Spleen (tissue), 11 donors: ENCODE measurements at regions not wholly inside any gene's neighbourhood (a gene's known extent, or its start where the extent isn't known, plus 50 kb on each side); places are given as distances from the start of the nearest gene placed in this dataset.
"Not testable (repeated sequence)": the region's sequence is repeated elsewhere in the genome, so short reads cannot be mapped to it uniquely, and the experiment has no call there.

Experiments
- DNase-seq: peaks from one replicate; pipeline ENCODE4 v3.0.0-alpha.2; 2020
- H3K27ac ChIP-seq, 8 donors: fragments of 200-600 bp; sonication (generic) in 7 of 8; 1 replicate in 4 of 8; 2 replicates in 4 of 8; pipeline versions ENCODE4 v1.5.0 to v1.8.0; 2016 to 2021; ENCODE audit warnings: inconsistent platforms in 4 of 8, mild to moderate bottlenecking in 4 of 8, moderate library complexity in 1 of 8
- H3K27me3 ChIP-seq, 7 donors: fragments of 200-600 bp; sonication (generic) in 6 of 7; replicated peaks in 1 of 7; 1 replicate in 4 of 7; 2 replicates in 3 of 7; pipeline versions ENCODE4 v1.5.0 to v1.8.0; 2016 to 2021; ENCODE audit warnings: inconsistent platforms in 3 of 7, mild to moderate bottlenecking in 1 of 7
- H3K36me3 ChIP-seq, 6 donors: fragments of 200-600 bp; sonication (generic) in 5 of 6; 1 replicate in 4 of 6; 2 replicates in 2 of 6; pipeline versions ENCODE4 v1.5.0 to v1.8.0; 2016 to 2021; ENCODE audit warnings: inconsistent platforms in 2 of 6
- H3K4me1 ChIP-seq, 6 donors: fragments of 200-600 bp; sonication (generic) in 5 of 6; 1 replicate in 3 of 6; 2 replicates in 3 of 6; pipeline versions ENCODE4 v1.5.0 to v1.8.0; 2016 to 2021; ENCODE audit warnings: inconsistent platforms in 3 of 6
- H3K4me3 ChIP-seq, 8 donors: fragments of 200-600 bp; sonication (generic) in 7 of 8; 1 replicate in 4 of 8; 2 replicates in 4 of 8; pipeline versions ENCODE4 v1.5.0 to v1.8.0; 2016 to 2021; ENCODE audit warnings: inconsistent platforms in 4 of 8, mild to moderate bottlenecking in 4 of 8, moderate library complexity in 2 of 8
- H3K9me3 ChIP-seq, 8 donors: fragments of 200-600 bp; sonication (generic) in 7 of 8; 1 replicate in 4 of 8; 2 replicates in 4 of 8; pipeline versions ENCODE4 v1.5.0 to v1.8.0; 2016 to 2021; ENCODE audit warnings: inconsistent platforms in 4 of 8
- WGBS, 5 donors: extraction: QIAGEN DNeasy Blood & Tissue Kit in 3 of 5; methylation state at CpG; one replicate each; pipeline versions ENCODE4 v1.1.5 to v1.1.7; 2013 to 2018; 5-methylcytosine and 5-hydroxymethylcytosine counted together
- intact Hi-C: fragments of 100-400 bp; cut with DNase I; formaldehyde crosslinking; loops from one replicate; pipeline ENCODE4 v1.15.0; 2023; ENCODE audit warnings: low total_unique reads
- donor health status: healthy with polysubstance abuse.
- donor health status: DM: no; HTN: no; CAD: no; lungs with moderate emphysema.
- donor health status: DM: no; HTN: no; CAD: no.
- donor health status: Bipolar disorder and iron deficiency.
- donor health status: healthy.
- donor health status: DM: no; HTN: no; CAD: no.
- donor health status: DM: yes; HTN: yes; CAD: no.

DNA sequence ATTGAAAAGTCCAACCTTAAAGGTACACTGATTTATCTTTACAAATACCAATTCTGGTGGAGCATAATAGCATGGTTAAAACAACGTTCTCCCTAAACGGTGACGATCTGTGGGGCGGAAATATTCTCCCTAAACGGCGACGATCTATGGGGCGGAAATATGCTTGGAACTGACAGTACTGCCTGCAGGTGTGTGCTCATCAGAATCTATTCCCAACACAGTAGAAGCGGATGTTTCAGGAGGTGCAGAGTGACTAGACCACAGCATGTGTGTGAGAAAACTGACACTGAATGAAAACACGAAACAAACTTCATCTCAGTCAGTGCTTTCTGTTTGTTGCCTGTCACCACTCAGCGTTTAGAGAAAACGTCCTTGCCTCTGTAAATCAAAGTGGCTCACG lies 210.0 kb downstream of the BANP start:
- DNase-seq, H3K27ac ChIP-seq, H3K27me3 ChIP-seq, H3K4me1 ChIP-seq, intact Hi-C loops, H3K9me3 ChIP-seq, H3K36me3 ChIP-seq, H3K4me3 ChIP-seq: not testable (repeated sequence)
- 80 to 88% (median 87%) methylated on average over 13 of the region's 13 CpGs for WGBS, 5 donors

DNA sequence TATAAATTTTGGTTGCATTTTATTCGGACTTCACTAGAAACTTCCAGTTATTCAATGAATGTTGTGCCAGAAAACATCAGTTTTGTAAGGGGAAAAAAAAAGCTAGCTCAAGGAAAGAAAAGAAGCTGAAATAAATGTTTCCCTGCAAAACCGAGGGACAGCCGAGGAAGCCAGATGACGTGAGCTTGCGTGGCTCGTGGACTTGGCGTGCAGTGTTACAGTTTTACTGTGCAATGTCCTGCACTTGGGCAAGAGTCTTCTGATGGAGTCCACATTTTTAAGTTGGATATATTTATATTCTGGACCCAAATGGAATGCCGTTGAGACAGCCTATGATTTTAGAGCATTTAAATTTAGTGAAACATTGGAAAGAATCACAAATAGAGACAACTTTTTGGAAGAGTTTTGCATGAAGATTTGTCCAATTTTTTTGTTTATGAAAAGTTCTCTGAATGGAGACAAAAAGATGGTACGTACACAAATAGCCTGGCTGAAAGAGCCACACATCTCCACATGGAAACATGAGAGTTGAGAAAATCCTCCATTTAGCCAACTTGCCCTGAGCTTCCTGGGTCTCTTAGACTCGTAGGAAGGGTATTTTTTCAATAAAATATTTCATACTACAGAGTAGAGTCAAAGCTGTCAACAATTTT lies 210.5 kb downstream of the BANP start:
- H3K4me1 ChIP-seq, H3K36me3 ChIP-seq, DNase-seq, H3K9me3 ChIP-seq, H3K4me3 ChIP-seq, intact Hi-C loops, H3K27ac ChIP-seq, H3K27me3 ChIP-seq: not testable (repeated sequence)
- 76 to 93% (median 83%) methylated on average over 9 to 10 of the region's 10 CpGs for WGBS, 5 donors

DNA sequence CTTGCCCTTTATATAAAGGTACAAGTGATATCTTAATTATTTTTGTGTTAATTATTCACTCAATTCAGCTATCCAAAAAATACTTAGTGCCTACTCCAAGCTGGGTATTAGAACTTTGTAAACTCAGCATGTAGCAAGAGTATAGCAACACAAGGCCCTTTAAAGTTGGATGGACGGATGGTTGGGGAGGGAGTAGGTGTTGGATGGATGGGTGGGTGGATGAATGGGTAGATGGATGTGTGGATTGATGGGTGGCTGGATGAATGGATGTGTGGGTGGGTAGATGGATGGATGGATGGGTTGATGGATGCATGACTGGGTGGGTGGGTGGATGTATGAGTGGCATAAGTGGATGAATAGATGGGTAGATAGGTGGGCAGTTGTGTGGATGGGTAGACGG lies 211.5 kb downstream of the BANP start:
- WGBS, 5 donors = 81 to 98% (median 83%) methylated on average over 2 of the region's 2 CpGs
- H3K9me3 ChIP-seq, intact Hi-C loops: not testable (repeated sequence)

GRCh38 chr16:88164196-88165039 lies 213.2 kb downstream of the BANP start:
- DNase-seq = peak; percentile 56
- H3K36me3 ChIP-seq, H3K27me3 ChIP-seq, H3K4me1 ChIP-seq, H3K4me3 ChIP-seq, H3K9me3 ChIP-seq, intact Hi-C loops, H3K27ac ChIP-seq: not testable (repeated sequence)
- WGBS, 5 donors = 77 to 82% (median 80%) methylated on average over 4 to 12 of the region's 12 CpGs

More for the DNA sequence above, 211.5 kb downstream of the BANP start:
- not testable (repeated sequence) for H3K27ac ChIP-seq, DNase-seq, H3K4me1 ChIP-seq, H3K36me3 ChIP-seq, H3K27me3 ChIP-seq, H3K4me3 ChIP-seq

GRCh38 chr16:88165040-88165544 lies 213.9 kb downstream of the BANP start:
- H3K27ac ChIP-seq, intact Hi-C loops, H3K4me1 ChIP-seq, DNase-seq, H3K36me3 ChIP-seq, H3K4me3 ChIP-seq, H3K27me3 ChIP-seq, H3K9me3 ChIP-seq: not testable (repeated sequence)
- 73 to 97% (median 84%) methylated on average over 5 to 9 of the region's 9 CpGs for WGBS, 5 donors

DNA sequence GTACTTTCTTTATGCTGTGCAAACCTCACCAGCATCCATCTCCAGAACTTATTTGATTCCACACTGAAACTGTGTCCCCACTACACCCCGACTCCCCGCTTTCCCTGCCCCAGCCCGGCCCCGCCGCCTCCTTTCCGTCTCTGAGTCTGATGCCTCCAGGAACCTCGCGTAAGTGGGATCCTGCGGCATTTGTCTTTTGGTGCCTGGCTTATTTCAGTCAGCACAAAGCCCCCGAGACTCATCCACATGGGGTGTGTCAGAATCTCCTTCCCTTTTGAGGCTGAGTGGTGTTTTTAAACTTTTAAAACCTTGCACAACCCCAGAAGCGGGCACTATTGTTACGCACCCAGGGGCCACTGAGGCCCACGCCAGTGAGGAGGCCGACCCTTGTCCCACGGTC lies 214.4 kb downstream of the BANP start:
- intact Hi-C loops, H3K4me1 ChIP-seq, H3K27ac ChIP-seq, H3K9me3 ChIP-seq, H3K4me3 ChIP-seq, H3K36me3 ChIP-seq: not testable (repeated sequence)
- WGBS, 5 donors = 87 to 93% (median 89%) methylated on average over 15 of the region's 15 CpGs
- H3K27me3 ChIP-seq = peaks cover 0 to 12% (median 0%) of the 10 kb centered on the region in 7 donors
- peak; percentile 18 for DNase-seq

DNA sequence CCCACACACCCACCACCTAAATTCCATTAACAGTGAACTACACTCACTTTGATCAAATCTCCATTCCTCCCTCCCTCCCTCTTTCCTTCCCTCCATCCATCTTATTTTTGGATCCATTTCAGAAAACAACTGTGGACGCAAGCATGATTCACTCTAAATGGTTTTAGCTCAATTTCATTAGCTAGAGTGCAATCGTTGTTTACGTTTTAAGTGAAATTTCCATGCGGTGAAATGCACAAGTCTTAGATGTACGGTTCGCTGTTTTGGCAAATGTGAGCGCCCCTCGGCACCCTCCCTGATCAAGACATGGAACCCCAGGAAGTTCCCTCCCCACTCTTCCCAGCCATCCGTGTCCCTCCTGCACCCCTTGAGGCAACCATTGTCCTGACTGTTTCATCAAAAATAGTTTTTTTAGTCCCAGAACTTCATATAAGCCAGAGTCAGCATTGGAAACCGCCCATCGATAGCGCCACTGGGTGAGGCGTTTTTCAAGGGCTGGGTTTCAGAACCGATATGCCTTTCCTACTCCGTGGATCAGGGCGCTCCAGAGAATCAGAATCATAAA lies 215.1 kb downstream of the BANP start:
- 75 to 92% (median 82%) methylated on average over 14 to 16 of the region's 16 CpGs for WGBS, 5 donors
- H3K27ac ChIP-seq, H3K4me3 ChIP-seq, H3K36me3 ChIP-seq, H3K4me1 ChIP-seq, H3K9me3 ChIP-seq, intact Hi-C loops: not testable (repeated sequence)
- peak; percentile 13 for DNase-seq
- H3K27me3 ChIP-seq = peaks cover 0 to 13% (median 0%) of the 10 kb centered on the region in 7 donors

GRCh38 chr16:88167798-88168556 lies 214.8 kb upstream of the ZNF469 start:
- H3K4me3 ChIP-seq, H3K36me3 ChIP-seq, intact Hi-C loops, H3K4me1 ChIP-seq, H3K9me3 ChIP-seq, H3K27ac ChIP-seq: not testable (repeated sequence)
- 65 to 79% (median 70%) methylated on average over 21 to 22 of the region's 22 CpGs for WGBS, 5 donors
- peak; percentile 13 for DNase-seq
- peaks cover 0 to 13% (median 0%) of the 10 kb centered on the region in 7 donors for H3K27me3 ChIP-seq

GRCh38 chr16:88168557-88168949 lies 214.2 kb upstream of the ZNF469 start:
- intact Hi-C loops, H3K4me3 ChIP-seq, H3K27ac ChIP-seq, H3K36me3 ChIP-seq, H3K4me1 ChIP-seq, H3K9me3 ChIP-seq: not testable (repeated sequence)
- peak; percentile 19 for DNase-seq
- WGBS, 5 donors = 63 to 78% (median 73%) methylated on average over 6 of the region's 6 CpGs
- peaks cover 0 to 13% (median 0%) of the 10 kb centered on the region in 7 donors for H3K27me3 ChIP-seq

- 79 to 91% (median 88%) methylated on average over 13 to 26 of the region's 26 CpGs for WGBS, 5 donors
- intact Hi-C loops, H3K4me1 ChIP-seq, DNase-seq, H3K27ac ChIP-seq, H3K4me3 ChIP-seq, H3K9me3 ChIP-seq, H3K36me3 ChIP-seq: not testable (repeated sequence)
- peaks cover 0 to 13% (median 0%) of the 10 kb centered on the region in 7 donors for H3K27me3 ChIP-seq
Measured at GRCh38 chr16:88169136-88169830, 213.5 kb upstream of the ZNF469 start.
